Tibial nerve (tissue), 4 donors: ENCODE measurements at regions not wholly inside any gene's neighbourhood (a gene's known extent, or its start where the extent isn't known, plus 50 kb on each side); places are given as distances from the start of the nearest gene placed in this dataset.

Experiments
- DNase-seq, 2 donors: peaks; one replicate each; pipeline ENCODE4 v3.0.0-alpha.2; 2019; ENCODE audit warnings: low spot score in 2 of 2
- H3K27ac ChIP-seq, 4 donors: fragments of 200-600 bp; sonication (generic) in 3 of 4; one replicate each; pipeline ENCODE4 v1.5.1; 2017 to 2019; ENCODE audit warnings: mild to moderate bottlenecking in 1 of 4
- H3K27me3 ChIP-seq, 2 donors: fragments of 200-600 bp; sonication (generic) in 1 of 2; one replicate each; pipeline versions ENCODE4 v1.5.1 to v1.6.0; 2017 to 2019
- H3K36me3 ChIP-seq, 3 donors: fragments of 200-600 bp; sonication (generic); one replicate each; pipeline ENCODE4 v1.5.1; 2018 to 2019
- H3K4me1 ChIP-seq, 4 donors: fragments of 200-600 bp; sonication (generic) in 3 of 4; one replicate each; pipeline ENCODE4 v1.5.1; 2017 to 2019
- H3K4me3 ChIP-seq, 4 donors: fragments of 200-600 bp; sonication (generic) in 3 of 4; one replicate each; pipeline ENCODE4 v1.5.1; 2017 to 2019; ENCODE audit warnings: mild to moderate bottlenecking in 1 of 4, moderate library complexity in 1 of 4
- H3K9me3 ChIP-seq, 4 donors: fragments of 200-600 bp; sonication (generic) in 3 of 4; one replicate each; pipeline ENCODE4 v1.5.1; 2017 to 2019
- EP300 ChIP-seq, 2 donors: sonication (generic); formaldehyde crosslinking; IDR thresholded peaks; one replicate each; pipeline ENCODE4 v1.6.1; 2017; ENCODE audit warnings: antibody characterized with exemption in 2 of 2, mild to moderate bottlenecking in 1 of 2
- POLR2A ChIP-seq, 2 donors: fragments of 450-650 bp; IDR thresholded peaks; one replicate each; pipeline ENCODE4 v1.6.1; 2017; ENCODE audit warnings: antibody characterized with exemption in 2 of 2, mild to moderate bottlenecking in 2 of 2, moderate library complexity in 2 of 2
- WGBS, 2 donors: methylation state at CpG; one replicate each; pipeline ENCODE4 v1.1.5; 2018; 5-methylcytosine and 5-hydroxymethylcytosine counted together
- TF ChIP-seq, protein P1 (sequence below), 5 experiments: fragments of 200-600 bp in 3 of 5; fragments of 450-650 bp in 2 of 5; sonication (generic) in 3 of 5; IDR thresholded peaks; one replicate each; pipeline ENCODE4 v1.5.1; 2016 to 2019; ENCODE audit warnings: antibody characterized with exemption in 5 of 5, mild to moderate bottlenecking in 3 of 5, moderate library complexity in 2 of 5

DNA sequence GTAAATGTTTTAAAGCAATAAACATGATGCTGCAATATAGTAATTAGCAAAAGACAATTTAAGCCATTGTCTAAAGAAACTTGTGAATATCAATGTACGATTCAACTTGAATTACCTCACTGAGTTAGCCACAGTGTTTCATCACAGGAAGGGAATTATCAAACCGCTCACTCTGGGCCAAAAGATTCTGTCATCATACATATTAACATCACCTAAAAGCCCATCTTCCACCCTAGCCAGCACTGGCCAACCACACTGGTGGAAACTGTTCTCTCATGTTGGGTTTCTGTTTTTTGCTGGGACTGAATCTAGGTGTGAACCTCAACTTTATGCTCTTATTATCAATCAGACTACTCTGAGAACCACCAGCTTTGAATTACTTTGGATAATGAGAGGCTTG, 497.7 kb upstream of the THBS1 start:
- Histone ChIP-seq H3K36me3 (no peaks in the 10 kb centered on the region), H3K27me3 (no peaks in the 10 kb centered on the region), H3K27ac (no peak overlapping the region), H3K4me3 (no peak overlapping the region), H3K4me1 (peaks cover 0 to 9% (median 0%) of the 10 kb centered on the region in 4 donors), H3K9me3 (no peaks in the 10 kb centered on the region)
- DNase-seq: no peak
- TF ChIP-seq EP300 (IDR thresholded peaks at IDR 0.05): no peak
- TF ChIP-seq POLR2A (IDR thresholded peaks at IDR 0.05): no peak
- TF ChIP-seq, protein P1, sequence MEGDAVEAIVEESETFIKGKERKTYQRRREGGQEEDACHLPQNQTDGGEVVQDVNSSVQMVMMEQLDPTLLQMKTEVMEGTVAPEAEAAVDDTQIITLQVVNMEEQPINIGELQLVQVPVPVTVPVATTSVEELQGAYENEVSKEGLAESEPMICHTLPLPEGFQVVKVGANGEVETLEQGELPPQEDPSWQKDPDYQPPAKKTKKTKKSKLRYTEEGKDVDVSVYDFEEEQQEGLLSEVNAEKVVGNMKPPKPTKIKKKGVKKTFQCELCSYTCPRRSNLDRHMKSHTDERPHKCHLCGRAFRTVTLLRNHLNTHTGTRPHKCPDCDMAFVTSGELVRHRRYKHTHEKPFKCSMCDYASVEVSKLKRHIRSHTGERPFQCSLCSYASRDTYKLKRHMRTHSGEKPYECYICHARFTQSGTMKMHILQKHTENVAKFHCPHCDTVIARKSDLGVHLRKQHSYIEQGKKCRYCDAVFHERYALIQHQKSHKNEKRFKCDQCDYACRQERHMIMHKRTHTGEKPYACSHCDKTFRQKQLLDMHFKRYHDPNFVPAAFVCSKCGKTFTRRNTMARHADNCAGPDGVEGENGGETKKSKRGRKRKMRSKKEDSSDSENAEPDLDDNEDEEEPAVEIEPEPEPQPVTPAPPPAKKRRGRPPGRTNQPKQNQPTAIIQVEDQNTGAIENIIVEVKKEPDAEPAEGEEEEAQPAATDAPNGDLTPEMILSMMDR (IDR thresholded peaks at IDR 0.05): no peak
- WGBS, 2 donors: 84 to 86% methylated on average over 2 of the region's 2 CpGs

DNA sequence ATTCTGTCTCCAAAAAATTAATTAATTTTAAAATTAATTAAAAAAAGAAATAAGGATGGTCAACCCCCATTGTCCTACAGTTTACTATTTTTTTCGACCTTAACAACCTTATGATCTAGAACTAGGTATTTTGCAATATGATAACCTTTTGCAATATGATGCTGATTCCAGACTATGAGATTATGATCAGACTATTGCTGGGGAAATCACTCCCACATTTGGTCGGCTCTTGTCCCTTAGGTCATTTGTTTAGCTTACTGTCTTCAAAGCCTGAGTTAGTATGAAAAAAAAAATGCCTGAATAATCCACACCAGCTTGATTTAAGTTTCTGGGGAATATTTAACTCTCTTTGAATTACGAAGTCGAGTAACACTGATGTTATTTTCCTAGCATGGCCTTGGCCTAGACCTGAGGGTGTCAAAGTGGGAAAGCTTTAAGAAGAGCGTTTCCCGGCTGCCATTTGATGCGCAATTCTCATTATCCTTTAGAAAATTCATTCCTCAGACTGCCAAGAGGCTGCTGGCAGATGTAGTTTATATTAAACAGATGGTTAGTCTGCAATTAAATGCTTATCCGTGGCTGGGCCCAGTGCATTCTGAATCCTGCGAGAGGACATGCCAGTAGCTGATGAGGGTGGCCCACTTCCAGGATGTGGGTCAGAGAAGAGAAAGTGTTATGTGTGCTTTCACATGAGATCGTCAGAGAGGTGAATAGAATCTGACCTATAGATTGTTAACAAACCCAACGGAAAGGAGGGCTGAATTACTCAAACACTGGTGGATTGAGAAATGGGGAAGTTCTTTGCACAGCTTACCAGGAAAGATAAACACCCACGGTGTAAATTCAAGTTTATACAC, 496.0 kb upstream of the THBS1 start:
- Histone ChIP-seq H3K27me3 (no peaks in the 10 kb centered on the region), H3K4me1 (peaks cover 0 to 9% (median 0%) of the 10 kb centered on the region in 4 donors), H3K4me3 (no peak overlapping the region), H3K36me3 (no peaks in the 10 kb centered on the region), H3K9me3 (no peaks in the 10 kb centered on the region), H3K27ac (peak overlapping the region in 1 of 4 donors; percentile 44)
- 48 to 56% methylated on average over 12 of the region's 12 CpGs for WGBS, 2 donors
- DNase-seq: no peak
- TF ChIP-seq EP300 (IDR thresholded peaks at IDR 0.05) (no peak), POLR2A (IDR thresholded peaks at IDR 0.05) (no peak)
- TF ChIP-seq, protein P1 (IDR thresholded peaks at IDR 0.05): no peak

DNA sequence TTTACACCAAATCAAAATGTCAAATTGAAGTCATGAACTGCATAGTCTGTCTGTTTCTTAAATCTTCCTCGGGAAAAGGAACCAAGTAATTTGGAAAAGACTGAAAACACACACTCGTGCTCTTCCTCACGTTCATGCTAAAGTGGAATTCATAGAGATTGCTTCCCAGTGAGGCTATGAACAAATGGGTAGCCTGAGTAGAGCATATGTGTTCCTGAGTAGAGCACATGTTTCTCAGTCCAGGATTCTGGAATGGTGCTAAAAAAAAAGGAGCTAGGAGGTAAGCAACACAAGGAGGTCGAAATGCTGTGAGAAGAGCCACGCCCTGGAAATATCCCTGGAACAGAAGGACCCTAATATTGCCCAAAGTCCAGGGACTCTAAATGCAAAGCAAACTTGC, 494.2 kb upstream of the THBS1 start:
- H3K4me3 ChIP-seq: no peak overlapping the region
- no peaks in the 10 kb centered on the region for H3K36me3 ChIP-seq
- H3K9me3 ChIP-seq: no peaks in the 10 kb centered on the region
- TF ChIP-seq POLR2A (IDR thresholded peaks at IDR 0.05) (no peak), EP300 (IDR thresholded peaks at IDR 0.05) (no peak)
- TF ChIP-seq, protein P1 (IDR thresholded peaks at IDR 0.05): no peak
- DNase-seq: no peak
- H3K27ac ChIP-seq: no peak overlapping the region
- peaks cover 0 to 9% (median 0%) of the 10 kb centered on the region in 4 donors for H3K4me1 ChIP-seq
- H3K27me3 ChIP-seq: no peaks in the 10 kb centered on the region
- WGBS, 2 donors: 67 to 80% methylated on average over 5 of the region's 5 CpGs

DNA sequence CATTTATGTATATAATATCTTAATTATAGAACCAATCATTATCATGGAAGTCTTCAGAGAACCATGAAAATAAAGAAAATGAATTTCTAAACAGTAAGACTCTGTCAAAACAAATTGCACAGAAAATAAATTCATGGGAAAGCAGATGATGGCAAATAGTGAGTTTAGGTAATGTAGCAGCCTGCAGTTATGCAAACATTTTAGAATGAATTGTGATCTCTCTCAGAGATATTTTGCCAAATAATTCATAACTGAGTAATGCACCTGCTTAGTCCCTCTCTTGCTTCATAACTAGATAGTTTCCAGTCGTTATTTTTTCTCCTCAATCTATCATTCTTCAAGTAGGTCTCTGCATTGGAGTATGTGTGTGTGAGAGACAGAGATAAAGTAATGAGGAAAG, 492.7 kb upstream of the THBS1 start:
- Histone ChIP-seq H3K4me3 (no peak overlapping the region), H3K4me1 (peaks cover 0 to 9% (median 0%) of the 10 kb centered on the region in 4 donors), H3K36me3 (no peaks in the 10 kb centered on the region), H3K27ac (no peak overlapping the region), H3K27me3 (no peaks in the 10 kb centered on the region), H3K9me3 (no peaks in the 10 kb centered on the region)
- TF ChIP-seq POLR2A (IDR thresholded peaks at IDR 0.05): no peak
- TF ChIP-seq, protein P1 (IDR thresholded peaks at IDR 0.05): no peak
- TF ChIP-seq EP300 (IDR thresholded peaks at IDR 0.05): no peak
- WGBS, 2 donors: 58 to 74% methylated on average over 1 of the region's 1 CpG
- no peak for DNase-seq

DNA sequence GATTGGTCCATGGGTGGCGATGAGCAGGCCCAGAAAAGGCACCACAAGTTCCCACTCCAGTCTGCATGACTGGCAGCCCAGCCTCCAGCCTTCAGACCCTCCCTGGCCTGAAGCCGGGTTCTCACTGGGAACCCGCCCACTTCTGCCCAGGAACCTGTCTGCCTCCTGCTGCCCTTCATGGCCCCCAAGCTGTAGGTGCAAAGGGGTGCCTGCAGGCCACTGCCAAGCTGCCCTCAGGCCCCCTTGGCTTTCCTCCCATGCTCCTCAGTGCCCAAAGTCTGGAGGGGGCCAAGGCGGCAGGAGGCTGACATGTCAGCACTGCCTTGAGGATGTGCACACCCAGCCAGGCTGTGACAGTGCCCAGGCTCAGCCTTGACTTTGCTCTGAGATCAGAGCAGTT, 488.5 kb upstream of the THBS1 start:
- no peaks in the 10 kb centered on the region for H3K36me3 ChIP-seq
- no peak for DNase-seq
- peaks cover 0 to 3% (median 0%) of the 10 kb centered on the region in 4 donors for H3K4me1 ChIP-seq
- H3K27ac ChIP-seq: no peak overlapping the region
- no peaks in the 10 kb centered on the region for H3K27me3 ChIP-seq
- no peak overlapping the region for H3K4me3 ChIP-seq
- no peak for TF ChIP-seq POLR2A (IDR thresholded peaks at IDR 0.05)
- TF ChIP-seq, protein P1 (IDR thresholded peaks at IDR 0.05): no peak
- no peak for TF ChIP-seq EP300 (IDR thresholded peaks at IDR 0.05)
- H3K9me3 ChIP-seq: no peaks in the 10 kb centered on the region
- 97 to 100% methylated on average over 2 to 4 of the region's 4 CpGs for WGBS, 2 donors
